GM18858 (cell line): ENCODE measurements at regions not wholly inside any gene's neighbourhood (a gene's known extent, or its start where the extent isn't known, plus 50 kb on each side); places are given as distances from the start of the nearest gene placed in this dataset.
"Not testable (repeated sequence)": the region's sequence is repeated elsewhere in the genome, so short reads cannot be mapped to it uniquely, and the experiment has no call there.

ENCODE experiments used
- ATAC-seq: cut with Tn5 transposase; IDR thresholded peaks from one replicate; pipeline ENCODE4 v1.9.1; 2021; ENCODE audit not compliant: unreplicated experiment

DNA sequence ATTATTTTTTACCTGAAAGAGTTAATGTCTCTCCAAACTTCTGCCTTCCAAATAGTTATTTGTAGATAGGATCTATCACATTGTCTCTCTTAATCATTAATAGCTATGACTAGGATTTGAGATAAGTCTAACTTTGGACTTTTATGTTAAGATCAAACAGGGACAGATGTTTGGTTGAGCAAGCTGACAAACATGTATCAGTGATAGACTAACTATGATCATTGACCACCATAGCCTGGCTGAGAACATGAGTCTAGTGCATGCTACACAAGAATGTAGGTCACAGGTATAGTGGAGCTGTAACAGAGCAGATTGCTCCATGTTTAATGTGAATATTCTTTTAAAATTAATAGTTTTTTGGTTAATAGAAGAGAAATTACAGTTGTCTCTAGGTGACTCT is 52.0 kb downstream of the SYT15B start:
- not testable (repeated sequence) for ATAC-seq

GRCh38 chr10:47710443-47710842 is 52.9 kb downstream of the SYT15B start:
- not testable (repeated sequence) for ATAC-seq

DNA sequence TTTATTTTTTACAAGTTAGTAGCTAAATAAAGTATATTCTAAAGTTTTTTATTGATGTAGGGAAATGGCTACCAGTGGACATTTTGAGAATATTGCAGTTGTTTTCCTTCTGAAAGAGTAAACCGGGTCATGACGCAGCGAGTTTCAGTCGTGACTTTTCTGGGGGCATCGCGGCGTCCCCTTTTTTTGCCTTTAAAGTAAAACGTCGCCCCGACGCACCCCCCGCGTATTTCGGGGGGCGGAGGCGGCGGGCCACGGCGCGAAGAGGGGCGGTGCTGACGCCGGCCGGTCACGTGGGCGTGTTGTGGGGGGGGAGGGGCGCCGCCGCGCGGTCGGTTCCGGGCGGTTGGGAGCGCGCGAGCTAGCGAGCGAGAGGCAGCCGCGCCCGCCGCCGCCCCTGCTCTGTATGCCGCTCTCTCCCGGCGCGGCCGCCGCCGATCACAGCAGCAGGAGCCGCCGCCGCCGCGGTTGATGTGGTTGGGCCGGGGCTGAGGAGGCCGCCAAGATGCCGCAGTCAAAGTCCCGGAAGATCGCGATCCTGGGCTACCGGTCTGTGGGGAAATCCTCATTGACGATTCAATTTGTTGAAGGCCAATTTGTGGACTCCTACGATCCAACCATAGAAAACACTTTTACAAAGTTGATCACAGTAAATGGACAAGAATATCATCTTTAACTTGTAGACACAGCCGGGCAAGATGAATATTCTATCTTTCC is 57.5 kb downstream of the SYT15B start:
- ATAC-seq = peak; percentile 71

- ATAC-seq = not testable (repeated sequence)
Observed at GRCh38 chr10:47701285-47701684, 62.1 kb downstream of the SYT15B start.

DNA sequence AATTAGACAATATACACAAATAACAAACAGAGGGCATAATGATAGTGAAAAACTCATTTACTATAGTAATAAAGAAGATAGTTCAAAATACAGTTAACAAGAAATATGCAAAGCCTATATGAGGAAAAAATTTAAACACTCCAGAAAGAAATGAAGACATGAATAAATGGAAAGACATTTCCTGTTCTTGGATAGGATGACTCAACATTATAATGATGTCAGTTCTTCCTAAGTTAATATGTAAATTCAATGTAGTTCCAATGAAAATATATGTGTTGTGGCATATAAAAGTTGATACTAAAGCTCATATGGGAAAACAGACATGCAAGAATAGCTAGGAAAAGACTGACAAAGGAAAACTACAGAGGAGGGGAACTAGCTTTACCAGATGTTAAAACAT is 63.5 kb downstream of the SYT15B start:
- ATAC-seq = not testable (repeated sequence)

DNA sequence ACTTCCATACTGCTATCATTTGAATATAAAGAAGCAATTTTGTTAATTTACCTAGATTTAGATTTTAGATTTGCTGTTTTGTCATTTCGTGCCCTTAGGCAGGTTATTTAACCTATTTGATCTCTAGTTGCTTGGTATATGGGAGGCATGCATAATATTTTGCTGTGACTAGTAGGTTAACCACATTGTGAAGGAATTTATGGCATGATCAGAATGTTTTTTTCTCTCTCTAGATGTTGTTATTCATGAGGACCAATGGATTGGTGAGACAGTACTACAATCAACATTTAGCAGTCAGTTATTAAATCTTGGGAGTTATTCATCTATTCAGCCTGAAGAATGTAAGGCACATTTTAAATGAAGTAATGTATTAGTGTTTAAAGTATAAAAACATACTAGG is 67.2 kb downstream of the SYT15B start:
- not testable (repeated sequence) for ATAC-seq

DNA sequence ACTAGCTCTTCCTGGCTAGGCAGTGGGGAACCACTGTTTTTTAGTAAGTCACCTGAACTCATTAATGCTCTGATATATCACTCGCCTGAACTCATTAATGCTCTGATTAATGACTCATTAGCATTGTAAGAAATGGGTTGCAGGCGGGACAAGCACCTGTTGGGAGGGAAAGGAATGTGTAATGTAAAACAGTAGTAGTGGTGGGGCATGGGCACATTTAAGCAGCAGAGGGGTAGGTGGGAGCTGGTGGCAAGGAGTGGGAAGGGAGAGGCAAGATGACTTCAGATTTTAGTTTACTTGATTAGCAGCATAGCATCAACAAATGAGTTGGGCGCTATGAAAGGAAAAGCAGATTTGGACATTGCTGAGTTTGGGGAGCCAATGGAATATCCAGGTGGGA is 68.2 kb downstream of the SYT15B start:
- not testable (repeated sequence) for ATAC-seq

DNA sequence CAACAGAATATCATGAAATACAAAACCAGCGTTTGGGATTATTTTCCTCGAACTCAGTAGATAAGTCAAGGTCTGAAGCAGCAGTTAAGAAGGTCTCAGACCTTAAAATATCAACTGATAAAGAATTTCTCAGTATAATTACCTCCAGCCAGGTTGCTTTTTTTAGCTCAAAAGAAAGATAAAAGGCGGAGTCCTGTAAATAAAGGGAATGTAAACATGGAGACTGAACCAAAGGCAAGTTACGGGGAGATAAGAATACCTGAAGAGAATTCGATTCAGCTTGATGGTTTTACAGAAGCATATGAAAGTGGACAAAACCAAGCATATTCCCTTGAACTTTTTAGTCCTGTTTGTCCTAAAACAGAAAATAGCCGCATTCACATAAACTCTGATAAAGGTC is 73.1 kb downstream of the SYT15B start:
- ATAC-seq = not testable (repeated sequence)

GRCh38 chr10:47683826-47684475 is 79.4 kb downstream of the SYT15B start:
- not testable (repeated sequence) for ATAC-seq

- ATAC-seq = not testable (repeated sequence)
Observed at GRCh38 chr10:47681638-47681990, 81.8 kb downstream of the SYT15B start.

DNA sequence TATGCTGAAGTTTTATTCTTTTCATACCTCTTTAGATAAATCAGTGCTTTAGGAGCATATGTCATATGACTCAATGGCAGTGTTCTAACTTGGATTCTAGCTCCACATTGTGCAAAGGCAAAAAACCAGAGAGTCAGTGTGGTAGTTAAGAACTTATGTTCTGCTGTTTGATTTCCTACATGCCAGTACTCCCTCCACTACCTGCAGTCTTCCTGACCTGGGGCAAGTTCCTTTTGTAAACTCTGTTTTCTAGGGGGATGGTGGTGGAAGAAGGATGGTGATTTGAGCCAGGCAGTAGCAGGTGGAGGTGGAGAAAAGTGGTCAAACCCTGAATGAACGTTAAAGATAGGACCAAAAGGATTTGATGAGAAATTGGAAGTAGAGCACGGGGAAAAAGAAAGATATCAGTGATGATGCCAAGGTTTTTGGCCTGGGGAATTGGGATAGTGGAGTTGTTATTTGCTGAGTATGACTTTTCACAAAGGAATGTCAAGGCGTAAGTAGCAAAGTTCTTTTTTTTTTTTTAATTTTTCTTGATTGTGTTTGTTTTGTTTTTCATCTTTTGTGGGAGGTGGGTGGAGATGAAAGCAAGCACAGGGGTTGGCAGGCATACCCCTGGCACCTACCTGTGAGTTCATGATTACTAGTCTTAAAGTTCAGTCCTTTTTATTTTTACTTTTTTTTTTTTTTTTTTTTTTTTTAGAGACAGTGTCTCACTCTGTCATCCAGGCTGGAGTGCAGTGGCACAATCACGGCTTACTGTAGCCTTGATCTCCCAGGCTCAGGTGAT is 82.3 kb downstream of the SYT15B start:
- not testable (repeated sequence) for ATAC-seq

- not testable (repeated sequence) for ATAC-seq
Observed at GRCh38 chr10:47676102-47676501, 87.3 kb downstream of the SYT15B start.

- not testable (repeated sequence) for ATAC-seq
Observed at GRCh38 chr10:47675577-47675976, 87.8 kb downstream of the SYT15B start.

- ATAC-seq = not testable (repeated sequence)
Observed at GRCh38 chr10:47673128-47673527, 90.3 kb downstream of the SYT15B start.

- not testable (repeated sequence) for ATAC-seq
Observed at GRCh38 chr10:47670857-47671256, 92.5 kb downstream of the SYT15B start.

DNA sequence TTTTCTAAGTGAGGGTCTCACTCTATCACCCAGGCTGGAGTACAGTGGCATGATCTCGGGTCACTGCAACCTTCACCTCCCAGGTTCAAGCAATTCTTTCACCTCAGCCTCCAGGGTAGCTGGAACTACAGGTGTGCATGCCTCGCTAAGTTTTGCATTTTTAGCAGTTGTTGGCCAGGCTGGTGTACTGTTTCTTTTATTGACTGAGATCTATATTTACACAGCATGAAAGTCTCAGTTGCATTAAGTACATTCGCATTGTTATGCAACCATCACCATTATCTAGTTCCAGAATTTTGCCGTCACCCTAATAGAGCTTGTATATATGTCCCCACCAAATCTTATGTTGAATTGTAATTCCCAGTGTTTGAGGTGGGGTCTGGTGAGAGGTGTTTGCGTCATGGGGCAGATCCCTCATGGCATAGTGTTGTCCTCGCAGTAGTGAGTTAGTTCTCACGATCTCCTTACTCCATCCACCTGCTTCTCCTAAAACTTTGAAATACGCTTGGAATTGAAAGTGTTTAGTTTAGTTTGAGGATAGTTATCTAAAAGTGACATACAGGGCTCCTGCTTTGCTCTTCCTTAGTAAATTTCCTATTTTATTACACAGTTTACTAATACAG is 101.3 kb downstream of the SYT15B start:
- not testable (repeated sequence) for ATAC-seq

- ATAC-seq = not testable (repeated sequence)
Observed at GRCh38 chr10:47656732-47657131, 106.7 kb downstream of the SYT15B start.

- not testable (repeated sequence) for ATAC-seq
Observed at GRCh38 chr10:47654161-47654560, 109.2 kb downstream of the SYT15B start.

- not testable (repeated sequence) for ATAC-seq
Observed at GRCh38 chr10:47648594-47648993, 114.8 kb downstream of the SYT15B start.

- ATAC-seq = not testable (repeated sequence)
Observed at GRCh38 chr10:47647523-47648101, 115.8 kb downstream of the SYT15B start.
